ENCODE measurements at regions not wholly inside any gene's neighbourhood (a gene's known extent, or its start where the extent isn't known, plus 50 kb on each side); places are given as distances from the start of the nearest gene placed in this dataset.

- no peaks in the 10 kb centered on the region for H3K27me3 ChIP-seq (replicated peaks; ENCODE audit: insufficient read depth)
- TF ChIP-seq, protein P1, sequence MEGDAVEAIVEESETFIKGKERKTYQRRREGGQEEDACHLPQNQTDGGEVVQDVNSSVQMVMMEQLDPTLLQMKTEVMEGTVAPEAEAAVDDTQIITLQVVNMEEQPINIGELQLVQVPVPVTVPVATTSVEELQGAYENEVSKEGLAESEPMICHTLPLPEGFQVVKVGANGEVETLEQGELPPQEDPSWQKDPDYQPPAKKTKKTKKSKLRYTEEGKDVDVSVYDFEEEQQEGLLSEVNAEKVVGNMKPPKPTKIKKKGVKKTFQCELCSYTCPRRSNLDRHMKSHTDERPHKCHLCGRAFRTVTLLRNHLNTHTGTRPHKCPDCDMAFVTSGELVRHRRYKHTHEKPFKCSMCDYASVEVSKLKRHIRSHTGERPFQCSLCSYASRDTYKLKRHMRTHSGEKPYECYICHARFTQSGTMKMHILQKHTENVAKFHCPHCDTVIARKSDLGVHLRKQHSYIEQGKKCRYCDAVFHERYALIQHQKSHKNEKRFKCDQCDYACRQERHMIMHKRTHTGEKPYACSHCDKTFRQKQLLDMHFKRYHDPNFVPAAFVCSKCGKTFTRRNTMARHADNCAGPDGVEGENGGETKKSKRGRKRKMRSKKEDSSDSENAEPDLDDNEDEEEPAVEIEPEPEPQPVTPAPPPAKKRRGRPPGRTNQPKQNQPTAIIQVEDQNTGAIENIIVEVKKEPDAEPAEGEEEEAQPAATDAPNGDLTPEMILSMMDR (IDR thresholded peaks at IDR 0.05): no peak
- H3K27ac ChIP-seq: no peak overlapping the region
- H3K36me3 ChIP-seq: no peaks in the 10 kb centered on the region
- ATAC-seq (ENCODE audit: insufficient number of reproducible peaks, low FRiP score, low read depth) (no peak), DNase-seq (ENCODE audit: low spot score) (no peak)
- H3K4me1 ChIP-seq (ENCODE audit: control insufficient read depth in 1 of 2, low read depth in 2 of 2): no peaks in the 10 kb centered on the region
- no peaks in the 10 kb centered on the region for H3K9me3 ChIP-seq
- H3K4me3 ChIP-seq: no peak overlapping the region
These were observed 388.2 kb downstream of the MID1IP1 start for GRCh38 chrX:39189431-39189830.

DNA sequence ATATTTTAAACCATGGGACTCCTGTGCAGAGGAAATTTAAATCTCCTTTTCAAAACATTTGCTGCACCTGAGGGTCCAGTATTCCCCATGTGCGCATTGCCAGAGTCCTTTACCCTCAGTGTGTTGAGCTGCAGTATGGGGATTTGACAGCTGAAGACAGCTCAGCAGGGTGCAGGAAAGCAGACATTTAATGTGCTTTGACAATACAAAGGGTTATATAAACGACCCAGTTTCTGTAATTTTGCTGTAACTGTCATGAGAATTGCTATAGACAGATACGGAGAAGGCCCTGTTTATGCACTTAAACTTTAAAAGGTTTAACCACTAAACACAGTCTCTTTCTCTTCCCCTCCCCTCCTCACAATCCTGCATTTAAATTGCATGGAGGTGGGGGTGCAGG lies 393.4 kb downstream of the MID1IP1 start:
- Histone ChIP-seq H3K27me3 (replicated peaks; ENCODE audit: insufficient read depth) (no peaks in the 10 kb centered on the region), H3K36me3 (no peaks in the 10 kb centered on the region), H3K27ac (no peak overlapping the region), H3K4me1 (ENCODE audit: control insufficient read depth in 1 of 2, low read depth in 2 of 2) (peaks cover 0 to 23% of the 10 kb centered on the region in 2 donors), H3K4me3 (no peak overlapping the region), H3K9me3 (no peaks in the 10 kb centered on the region)
- ATAC-seq (ENCODE audit: insufficient number of reproducible peaks, low FRiP score, low read depth) (no peak), DNase-seq (ENCODE audit: low spot score) (no peak)
- TF ChIP-seq, protein P1 (IDR thresholded peaks at IDR 0.05): no peak

GRCh38 chrX:39195156-39195555 lies 393.9 kb downstream of the MID1IP1 start:
- H3K36me3 ChIP-seq: no peaks in the 10 kb centered on the region
- TF ChIP-seq, protein P1 (IDR thresholded peaks at IDR 0.05): no peak
- H3K4me1 ChIP-seq (ENCODE audit: control insufficient read depth in 1 of 2, low read depth in 2 of 2): peaks cover 0 to 23% of the 10 kb centered on the region in 2 donors
- DNase-seq (ENCODE audit: low spot score) (no peak), ATAC-seq (ENCODE audit: insufficient number of reproducible peaks, low FRiP score, low read depth) (no peak)
- no peaks in the 10 kb centered on the region for H3K27me3 ChIP-seq (replicated peaks; ENCODE audit: insufficient read depth)
- H3K4me3 ChIP-seq: no peak overlapping the region
- no peaks in the 10 kb centered on the region for H3K9me3 ChIP-seq
- no peak overlapping the region for H3K27ac ChIP-seq

DNA sequence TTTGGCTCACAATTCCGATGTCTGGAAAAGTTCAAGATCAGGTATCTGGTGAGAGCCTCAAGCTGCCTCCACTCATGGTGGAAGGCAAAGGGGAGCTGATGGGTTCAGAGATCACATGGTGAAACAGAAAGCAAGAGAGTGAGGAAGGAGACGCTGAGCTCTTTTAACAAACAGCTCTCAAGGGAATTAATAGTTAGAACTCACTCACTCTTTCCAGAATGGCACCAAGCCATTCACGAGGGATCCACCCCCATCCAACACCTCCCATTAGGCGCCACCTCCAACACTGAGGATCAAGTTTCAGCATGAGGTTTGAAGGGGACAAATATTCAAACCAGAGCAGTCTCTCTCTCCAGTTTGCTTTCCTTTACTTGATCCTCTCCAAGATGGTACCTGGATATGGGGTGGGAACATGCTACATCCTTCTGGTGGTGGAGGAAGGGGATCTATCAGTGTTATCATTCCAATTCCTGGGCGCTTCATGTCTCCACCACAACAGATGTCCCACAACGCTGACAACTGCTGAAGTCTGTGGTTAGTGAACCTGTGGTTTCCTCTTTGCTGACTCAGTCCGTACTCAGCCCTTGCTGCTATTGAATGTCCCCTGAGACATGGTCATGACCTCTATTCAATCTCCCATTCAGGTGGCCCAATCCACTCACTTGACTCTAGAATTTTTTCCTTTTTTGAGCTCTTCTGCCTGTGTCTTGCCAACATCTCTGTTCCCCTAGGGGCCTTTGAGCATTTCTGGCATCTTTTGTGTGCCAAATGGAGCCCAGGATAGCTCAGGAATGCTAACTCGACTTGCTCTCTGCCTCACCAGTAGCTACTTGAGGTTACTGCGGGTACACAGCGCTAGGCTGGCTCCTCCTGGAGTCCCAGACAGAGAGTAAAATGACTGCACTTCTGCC lies 395.2 kb downstream of the MID1IP1 start:
- Histone ChIP-seq H3K9me3 (no peaks in the 10 kb centered on the region), H3K27ac (peak overlapping the region; percentile 20 to 27), H3K4me3 (peak overlapping the region; percentile 33), H3K4me1 (ENCODE audit: control insufficient read depth in 1 of 2, low read depth in 2 of 2) (peaks cover 0 to 23% of the 10 kb centered on the region in 2 donors), H3K27me3 (replicated peaks; ENCODE audit: insufficient read depth) (no peaks in the 10 kb centered on the region), H3K36me3 (no peaks in the 10 kb centered on the region)
- DNase-seq (ENCODE audit: low spot score): no peak
- ATAC-seq (ENCODE audit: insufficient number of reproducible peaks, low FRiP score, low read depth): peak; percentile 55
- TF ChIP-seq, protein P1 (IDR thresholded peaks at IDR 0.05): no peak

DNA sequence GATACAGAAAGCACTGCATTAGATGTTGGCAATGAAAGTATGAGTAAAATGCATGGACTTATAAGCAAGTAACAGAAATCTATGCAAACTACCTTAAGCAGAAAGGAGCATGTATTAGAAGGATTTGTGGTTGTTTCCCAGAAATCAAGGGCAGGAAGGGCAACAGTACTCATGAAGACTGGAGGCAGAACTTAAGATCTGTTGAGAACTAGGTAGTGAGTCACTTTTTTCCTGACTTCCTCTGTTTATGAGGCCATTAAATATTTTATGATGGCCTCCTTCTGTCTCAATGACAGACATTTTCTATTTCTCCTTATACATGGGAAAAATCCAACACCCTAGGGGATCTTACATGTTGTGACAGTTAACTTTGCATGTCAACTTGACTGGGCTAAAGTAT lies 398.2 kb downstream of the MID1IP1 start:
- no peaks in the 10 kb centered on the region for H3K27me3 ChIP-seq (replicated peaks; ENCODE audit: insufficient read depth)

More for the DNA sequence above, 398.2 kb downstream of the MID1IP1 start:
- H3K27ac ChIP-seq: no peak overlapping the region
- TF ChIP-seq, protein P1 (IDR thresholded peaks at IDR 0.05): no peak
- H3K36me3 ChIP-seq: no peaks in the 10 kb centered on the region
- no peaks in the 10 kb centered on the region for H3K9me3 ChIP-seq
- peaks cover 0 to 23% of the 10 kb centered on the region in 2 donors for H3K4me1 ChIP-seq (ENCODE audit: control insufficient read depth in 1 of 2, low read depth in 2 of 2)
- no peak for DNase-seq (ENCODE audit: low spot score)
- H3K4me3 ChIP-seq: no peak overlapping the region
- no peak for ATAC-seq (ENCODE audit: insufficient number of reproducible peaks, low FRiP score, low read depth)
